ENCODE measurements at regions not wholly inside any gene's neighbourhood (a gene's known extent, or its start where the extent isn't known, plus 50 kb on each side); places are given as distances from the start of the nearest gene placed in this dataset.
A peak's percentile ranks its signal among the peaks of the same experiment; 100 is the strongest.

DNA sequence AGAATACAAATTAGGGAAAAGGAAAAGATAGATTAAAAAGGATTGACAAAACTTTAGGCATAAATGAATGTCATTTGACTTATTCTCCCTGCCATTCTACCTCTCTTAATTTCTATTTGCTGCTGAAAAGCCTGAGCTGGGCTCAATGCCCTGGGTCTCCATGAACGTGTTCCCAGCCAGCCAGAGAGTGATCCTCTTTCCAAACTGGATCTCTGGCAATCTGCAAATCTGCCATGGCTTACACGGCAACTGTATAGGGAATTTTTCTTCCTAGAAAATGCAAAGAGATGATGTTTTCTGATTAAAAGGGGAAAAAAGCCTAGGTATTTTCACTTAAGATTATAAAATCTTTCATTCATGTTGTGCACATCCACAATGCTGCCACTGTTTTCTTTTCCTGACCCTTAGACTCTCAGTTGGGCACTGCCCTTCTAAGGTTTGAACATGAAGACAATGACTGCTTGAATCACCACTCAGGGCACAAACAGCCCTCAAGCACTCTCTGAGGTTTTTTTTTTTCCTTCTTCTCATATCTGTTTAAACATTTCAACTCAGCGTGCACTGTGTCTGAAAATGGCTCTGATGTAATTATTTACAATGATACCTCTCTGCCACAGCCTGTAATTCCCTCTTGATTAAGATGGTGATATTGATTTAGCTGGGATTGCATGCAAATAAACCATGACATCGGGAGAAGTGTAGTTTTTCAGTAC lies 60.3 kb downstream of the DACT1 start:
- DNase-seq, result no peak

DNA sequence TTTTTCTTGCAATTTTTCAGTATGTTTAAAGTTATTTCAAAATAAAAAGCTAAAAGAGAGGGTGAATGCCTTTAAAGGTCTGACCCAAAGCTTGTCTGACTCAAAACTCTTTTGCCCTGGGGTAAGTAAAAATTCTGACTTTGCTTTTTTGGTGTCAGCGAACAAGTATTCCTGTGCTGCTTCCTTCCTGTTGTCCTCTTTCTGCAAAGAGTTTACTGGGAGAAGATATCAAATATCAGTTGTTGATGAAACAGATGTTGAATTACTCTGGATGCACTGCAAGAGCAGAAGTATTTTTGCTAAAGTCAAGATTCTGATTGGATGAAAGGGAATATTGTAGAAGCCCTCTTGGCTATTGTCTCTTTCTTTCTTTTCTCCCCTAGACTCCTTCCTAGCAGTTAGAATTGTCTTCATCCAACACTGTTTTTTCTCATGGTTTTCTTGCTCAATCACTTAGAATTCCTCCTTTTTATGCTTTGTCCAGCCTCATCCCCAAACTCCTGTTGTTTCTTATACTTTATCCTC lies 62.0 kb downstream of the DACT1 start:
- peak; percentile 7 for DNase-seq

DNA sequence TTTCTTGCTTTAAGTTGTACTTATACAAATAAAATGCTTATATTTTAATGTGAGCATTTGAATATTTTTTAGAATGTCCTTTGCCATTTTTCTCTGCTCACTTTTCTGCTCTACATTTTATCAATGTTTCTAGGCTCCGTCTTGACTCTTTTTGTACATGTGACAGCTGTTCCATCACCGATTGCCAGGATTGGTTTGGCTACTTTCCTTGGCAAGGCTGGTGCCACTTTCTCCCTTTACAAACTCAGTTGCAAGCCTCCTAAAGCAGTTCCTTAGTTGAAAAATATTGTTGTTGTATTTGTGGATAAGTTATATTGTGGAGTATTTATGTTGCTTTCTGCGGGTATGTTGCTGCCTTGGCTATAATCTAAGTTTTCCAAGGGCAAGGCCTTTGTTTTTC lies 63.4 kb downstream of the DACT1 start:
- DNase-seq, result no peak

DNA sequence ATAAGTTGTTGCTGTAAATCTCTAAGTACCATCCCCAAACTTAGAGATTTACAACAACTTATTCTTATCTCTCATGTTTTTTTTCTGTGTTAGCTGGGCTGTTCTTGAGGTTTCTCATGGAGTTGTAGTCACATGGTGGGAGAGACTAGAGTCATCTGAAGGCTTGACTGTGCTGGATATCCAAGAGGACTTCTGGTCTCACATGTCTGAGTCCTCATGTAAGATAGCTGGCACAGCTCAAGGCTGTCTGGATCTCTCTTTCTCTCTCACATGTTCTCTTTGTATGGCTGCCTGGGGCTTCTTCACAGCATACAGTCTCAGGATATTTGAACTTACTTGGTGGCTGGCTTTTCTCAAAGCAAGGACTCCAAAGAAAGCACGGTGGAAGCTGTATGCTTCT lies 63.8 kb downstream of the DACT1 start:
- no peak for DNase-seq

DNA sequence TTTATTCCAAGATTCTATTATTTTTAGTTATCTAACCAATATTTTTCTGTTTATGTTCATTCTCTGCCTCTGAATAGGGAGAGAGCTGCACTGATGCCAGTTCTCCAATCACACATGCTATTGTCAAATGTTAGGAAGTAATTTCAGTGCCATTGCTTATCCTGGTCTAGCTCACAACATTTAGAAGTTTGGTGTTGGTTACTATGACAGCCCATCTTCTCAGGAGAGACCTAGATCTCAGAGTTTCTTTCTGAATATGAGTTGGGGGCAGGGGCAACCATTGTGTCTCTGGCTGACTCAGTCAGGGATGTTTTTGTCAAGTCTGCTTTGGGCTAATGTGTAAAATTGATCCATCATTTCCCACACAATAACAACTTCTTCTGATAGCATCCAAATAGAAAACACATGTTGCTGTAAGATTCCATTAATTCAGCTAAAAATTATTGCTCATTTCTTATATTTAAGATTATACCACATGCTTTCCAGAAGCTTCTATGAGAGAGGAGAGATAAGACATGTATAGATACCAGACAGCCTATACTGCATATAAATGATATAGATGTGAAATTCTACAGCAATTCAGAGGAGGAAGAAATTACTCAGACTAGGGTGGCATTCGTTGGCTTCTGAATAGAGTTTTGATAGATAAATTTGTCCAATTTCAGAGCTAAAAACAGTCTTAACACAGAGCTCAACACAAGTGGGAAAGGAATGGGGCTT lies 64.8 kb downstream of the DACT1 start:
- no peak for DNase-seq

DNA sequence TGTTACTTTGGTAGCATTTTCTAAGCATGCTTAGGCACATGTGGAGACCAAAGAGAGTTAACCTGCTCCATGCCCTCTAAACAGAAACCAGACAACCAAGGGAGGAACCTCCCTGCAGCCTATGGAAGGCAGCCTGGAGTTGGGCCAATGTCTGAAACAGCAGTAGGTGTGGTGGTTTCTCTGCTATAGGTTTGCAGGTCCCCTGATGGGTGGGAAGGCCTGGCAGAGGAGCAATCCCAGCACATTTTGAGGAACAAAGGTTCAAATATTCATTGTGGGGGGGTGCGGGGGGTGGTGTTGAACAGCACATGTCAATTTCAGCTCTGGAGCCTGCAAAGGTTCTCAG lies 65.4 kb downstream of the DACT1 start:
- no peak for DNase-seq

DNA sequence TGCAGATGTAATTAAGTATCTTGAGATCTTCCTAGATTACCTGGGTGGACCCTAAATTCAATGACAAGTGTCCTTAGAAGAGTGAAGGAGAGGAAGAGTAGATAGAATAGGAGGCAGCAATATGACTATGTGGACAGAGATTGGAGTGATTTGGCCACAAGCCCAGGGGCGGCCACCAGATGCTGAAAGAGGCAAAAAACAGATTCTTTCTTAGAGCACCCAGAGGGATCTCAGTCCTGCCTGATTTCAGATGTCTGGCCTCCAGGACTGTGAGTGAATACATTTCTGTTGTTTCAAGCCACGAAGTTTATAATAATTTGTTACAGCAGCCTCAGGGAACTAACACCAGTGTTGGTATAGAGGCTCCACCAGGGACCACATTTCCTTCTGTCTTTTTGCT lies 67.3 kb downstream of the DACT1 start:
- DNase-seq, result no peak

DNA sequence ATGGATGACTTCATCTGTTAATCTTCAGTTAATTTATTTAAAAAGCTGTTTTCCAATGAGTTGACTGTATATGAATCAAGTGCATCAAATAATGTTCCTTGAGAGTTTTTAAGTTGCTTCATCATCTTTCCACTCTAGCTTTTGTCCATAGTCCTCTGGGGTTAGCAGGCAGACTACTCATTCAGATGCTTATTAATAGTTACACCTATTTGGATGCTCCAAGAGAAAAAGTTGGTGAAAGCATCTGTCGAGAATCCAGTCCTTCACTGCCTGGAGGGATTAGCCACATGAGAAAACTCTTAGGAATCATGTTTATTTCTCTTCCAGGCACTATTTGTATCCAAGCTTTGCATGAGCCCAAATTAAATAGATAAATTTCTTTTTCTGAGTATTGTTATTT lies 70.2 kb downstream of the DACT1 start:
- no peak for DNase-seq

DNA sequence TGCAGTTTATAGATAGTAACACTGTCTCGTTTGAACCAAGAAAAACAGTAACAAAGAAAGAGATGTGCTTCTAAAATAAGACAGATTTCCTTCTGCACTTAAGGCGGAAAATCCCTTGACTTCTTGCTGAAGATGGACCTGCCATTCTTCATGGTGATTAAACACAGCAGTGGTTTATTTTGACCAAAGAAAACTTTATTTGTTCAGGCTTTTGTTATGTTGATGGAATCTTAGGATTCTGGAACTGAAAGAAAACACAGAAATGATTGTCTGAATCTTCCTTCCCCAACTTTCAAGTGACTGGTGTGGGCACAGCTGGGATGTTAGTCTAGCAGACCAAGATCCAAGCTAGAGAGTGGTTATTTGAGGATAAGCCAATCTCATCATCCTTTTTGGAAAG lies 72.2 kb downstream of the DACT1 start:
- DNase-seq, result no peak

DNA sequence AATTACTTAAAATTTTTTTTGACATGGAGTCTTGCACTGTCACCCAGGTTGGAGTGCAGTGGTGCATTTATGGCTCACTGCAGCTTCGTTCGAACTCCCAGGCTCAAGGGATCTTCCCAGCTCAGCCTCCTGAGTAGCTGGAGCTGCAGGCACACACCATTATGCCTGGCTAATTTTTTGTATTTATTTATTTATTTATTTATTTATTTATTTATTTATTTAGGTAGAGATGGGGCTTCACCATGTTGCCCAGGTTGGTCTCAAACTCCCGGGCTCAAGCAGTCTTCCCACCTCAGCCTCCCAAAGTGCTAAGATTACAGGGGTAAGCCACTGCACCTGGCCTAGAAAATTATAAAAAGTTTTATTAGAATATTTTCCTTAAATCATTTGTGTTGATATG lies 73.6 kb downstream of the DACT1 start:
- DNase-seq, result no peak

DNA sequence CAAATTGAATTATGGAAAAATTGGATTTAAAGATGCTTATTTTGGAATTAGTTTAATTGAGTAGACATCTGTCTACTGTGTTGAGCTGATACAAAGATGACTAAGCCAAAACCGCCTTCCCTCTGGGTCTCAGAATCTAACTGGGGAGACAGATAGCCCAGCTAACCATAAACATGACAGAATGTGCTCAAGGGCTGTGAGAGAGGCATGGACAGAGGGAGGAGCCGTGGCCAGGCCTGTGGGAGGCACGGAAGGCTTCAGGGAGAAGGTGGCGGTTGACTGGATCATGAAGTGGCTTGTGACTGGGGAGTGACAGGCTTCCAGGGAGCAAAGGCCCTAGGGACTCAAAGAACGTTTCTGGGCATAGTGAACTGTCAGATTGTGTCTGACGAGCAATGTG lies 74.6 kb downstream of the DACT1 start:
- DNase-seq, result no peak

DNA sequence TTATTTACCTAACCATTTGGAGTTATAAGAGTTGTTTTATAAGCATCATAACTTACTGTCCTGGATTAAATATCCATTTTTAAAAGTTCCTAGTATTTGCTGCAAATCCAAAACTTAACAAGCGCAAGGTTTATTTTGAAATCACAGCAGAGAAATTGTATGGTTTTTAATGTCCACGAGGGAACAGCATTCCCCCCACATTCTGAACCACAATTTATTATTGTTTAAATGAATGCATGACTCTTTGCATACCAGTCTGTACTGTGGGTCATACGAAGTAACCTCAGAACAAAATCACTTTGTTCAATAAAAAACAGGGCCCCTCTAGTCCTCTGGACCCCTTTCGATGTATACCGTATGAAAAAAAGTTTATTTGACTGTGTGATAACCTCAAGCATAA lies 75.9 kb downstream of the DACT1 start:
- DNase-seq, result peak; percentile 30

DNA sequence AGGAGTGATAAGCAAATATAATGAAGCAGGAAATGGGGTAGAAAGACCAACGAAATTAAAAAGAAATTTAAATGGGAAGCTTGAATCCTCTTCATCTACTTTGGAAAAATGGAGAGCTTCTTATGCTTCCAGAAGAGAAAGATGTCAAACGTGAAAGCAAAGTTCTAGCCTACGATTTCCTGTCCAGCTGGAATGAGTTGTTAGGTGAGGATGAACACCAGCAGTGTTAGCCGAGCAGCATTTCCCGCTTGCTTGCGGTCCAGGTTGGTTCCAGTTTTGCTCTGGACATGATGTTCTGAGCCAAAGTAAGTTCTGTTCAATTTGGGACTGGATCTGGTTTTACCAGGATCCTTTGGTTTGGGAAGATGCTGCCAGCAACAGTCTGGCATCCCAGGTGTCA lies 78.9 kb downstream of the DACT1 start:
- DNase-seq, result no peak

DNA sequence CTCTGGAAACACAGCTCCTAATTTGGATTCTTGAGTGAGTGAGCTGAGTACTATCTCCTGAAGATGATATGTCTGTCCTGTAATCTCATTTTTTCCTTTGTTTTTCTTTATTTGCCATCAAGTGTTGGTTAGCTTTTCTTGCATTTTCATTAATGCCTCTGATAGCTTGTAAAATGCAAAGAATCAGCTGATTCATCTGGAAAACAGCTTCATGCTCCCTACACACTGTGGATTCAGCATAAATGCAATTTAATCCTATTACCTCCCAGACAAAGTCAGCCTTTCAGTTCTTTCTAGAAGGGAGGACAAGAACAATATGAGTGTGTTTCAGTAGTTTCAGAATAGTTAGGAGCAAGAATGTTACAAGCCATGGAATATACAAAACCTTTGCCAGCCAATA lies 79.4 kb downstream of the DACT1 start:
- DNase-seq, result no peak

DNA sequence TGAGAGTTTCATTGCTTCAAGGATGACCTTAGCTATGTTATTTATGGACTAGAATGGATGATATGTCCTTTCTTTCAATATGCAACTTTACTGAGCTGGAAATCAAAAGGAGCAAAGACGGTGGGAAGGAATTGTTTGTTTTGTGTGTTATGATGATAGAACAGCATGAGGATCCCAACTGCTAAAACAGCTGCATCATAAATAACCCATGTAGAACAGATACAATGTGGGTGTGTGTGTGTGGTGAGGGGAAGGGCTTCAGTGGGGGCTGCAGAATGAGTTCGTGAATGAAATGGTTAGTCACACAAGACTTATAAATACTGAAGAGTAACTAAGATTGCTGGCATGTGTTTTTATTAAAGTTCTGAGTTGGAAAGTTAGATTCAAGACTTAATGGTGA lies 80.1 kb downstream of the DACT1 start:
- DNase-seq, result peak; percentile 4

DNA sequence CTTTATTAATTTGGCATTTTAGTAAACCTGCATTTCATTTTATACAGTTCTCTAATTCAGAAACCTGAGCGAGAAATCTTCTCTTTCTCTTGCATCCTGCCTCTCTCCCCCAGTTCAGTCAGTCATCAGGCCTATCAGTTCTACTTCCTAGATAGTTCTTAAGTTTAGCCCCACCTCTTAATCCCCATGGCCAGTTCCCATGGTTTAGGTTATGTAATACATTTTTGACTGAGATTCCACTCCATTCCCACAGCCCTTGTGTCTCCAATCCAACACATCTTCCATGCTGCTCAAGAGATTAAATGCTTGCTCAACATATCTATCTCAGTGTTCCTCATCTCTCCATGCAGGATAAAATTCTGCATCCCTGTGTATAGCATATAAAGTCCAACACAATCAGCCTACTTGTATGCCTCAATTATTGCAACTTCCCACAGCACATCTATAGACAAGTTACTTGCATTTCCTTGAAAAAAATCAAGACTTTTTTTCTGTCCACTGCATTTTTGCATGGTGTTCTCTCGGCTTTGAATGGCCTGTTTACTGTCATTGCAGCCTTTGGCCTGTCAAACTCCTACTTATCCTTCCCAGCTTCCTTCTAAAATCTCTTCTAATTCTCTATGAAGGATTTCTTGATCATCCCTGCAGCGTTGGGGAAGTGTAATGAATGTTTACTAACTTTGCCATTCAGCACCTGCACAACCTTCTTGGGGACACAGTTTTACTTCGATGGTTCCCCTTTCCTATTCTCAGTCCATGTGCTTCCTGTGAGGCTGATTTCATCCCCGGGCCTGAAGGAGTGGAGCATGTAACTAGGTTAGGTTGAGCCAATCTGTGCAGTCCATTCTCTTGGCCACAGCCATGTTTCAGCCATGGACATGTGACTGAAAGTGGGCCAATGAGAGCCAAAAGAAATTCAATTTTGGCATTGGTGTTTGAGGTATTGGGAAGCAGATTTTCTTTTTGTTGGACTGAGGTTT lies 80.8 kb downstream of the DACT1 start:
- no peak for DNase-seq

DNA sequence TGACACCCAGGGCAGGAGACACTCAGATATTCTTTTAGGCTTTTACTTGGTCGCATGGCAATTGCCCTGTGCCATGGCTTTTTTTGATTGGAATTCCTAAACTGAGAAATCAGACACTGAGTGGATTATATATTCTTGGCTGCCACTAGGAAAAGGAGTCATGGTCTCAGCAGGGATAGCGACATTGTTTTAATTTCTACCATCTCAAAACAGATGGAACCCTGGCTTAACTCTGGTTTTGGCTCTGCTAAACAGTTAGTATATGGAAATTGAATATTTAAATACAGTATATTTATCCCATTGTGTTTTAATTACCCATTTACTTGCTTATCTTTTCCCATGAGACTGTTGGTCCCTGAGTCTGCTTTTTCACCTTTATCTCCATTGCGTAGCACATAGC lies 84.0 kb downstream of the DACT1 start:
- no peak for DNase-seq

DNA sequence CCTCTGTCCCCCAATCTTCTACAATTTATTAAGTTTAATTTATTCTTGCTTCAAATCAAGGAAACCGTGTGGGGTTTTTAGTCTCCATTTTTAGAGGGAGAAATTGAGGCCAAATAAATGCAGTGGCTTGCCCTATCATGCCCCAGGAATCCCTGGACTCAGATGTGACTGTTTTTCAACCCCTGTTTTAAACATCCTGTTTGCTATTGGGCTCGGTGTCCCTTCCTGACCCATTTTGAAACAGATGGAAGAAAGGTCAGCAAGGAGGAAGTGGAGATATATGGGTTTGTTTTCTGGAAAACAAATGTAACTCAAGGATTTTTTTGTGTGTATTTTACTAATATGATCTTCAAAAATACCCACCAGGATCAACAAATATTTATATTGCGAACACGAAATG lies 84.7 kb downstream of the DACT1 start:
- peak; percentile 79 for DNase-seq

DNA sequence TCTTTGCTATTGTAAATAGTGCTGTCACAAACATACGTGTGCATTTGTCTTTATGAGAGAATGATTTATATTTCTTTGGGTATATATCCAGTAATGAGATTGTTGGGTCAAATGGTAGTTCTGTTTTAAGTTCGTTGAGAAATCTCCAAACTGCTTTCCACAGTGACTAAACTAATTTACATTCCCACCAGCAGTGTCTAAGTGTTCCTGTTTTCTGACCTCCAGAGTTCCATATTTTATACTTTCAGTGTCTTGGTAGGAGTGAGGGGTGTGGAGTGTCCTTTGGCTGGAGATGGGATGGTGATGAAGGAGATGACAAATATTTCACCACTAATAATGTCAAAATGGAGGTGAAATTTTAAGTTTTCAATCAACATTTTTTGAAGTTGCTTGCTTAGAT lies 86.4 kb downstream of the DACT1 start:
- DNase-seq, result no peak

DNA sequence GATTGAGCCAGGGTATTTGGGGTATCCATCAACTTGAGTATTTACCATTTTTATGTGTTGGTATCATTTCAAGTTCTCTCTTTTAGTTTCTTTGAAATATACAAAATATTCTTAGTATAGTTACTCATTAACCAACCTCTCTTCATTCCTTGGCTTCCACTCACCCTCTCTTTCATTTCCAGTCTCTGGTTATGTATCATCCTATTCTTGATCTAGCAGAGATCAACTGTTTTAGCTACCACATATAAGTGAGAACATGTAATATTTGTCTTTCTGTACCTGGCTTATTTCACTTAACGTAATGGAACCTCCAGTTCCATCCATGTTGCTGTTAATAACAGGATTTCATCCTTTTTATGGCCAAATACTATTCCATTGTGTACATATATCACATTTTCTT lies 86.9 kb downstream of the DACT1 start:
- DNase-seq, result no peak

DNA sequence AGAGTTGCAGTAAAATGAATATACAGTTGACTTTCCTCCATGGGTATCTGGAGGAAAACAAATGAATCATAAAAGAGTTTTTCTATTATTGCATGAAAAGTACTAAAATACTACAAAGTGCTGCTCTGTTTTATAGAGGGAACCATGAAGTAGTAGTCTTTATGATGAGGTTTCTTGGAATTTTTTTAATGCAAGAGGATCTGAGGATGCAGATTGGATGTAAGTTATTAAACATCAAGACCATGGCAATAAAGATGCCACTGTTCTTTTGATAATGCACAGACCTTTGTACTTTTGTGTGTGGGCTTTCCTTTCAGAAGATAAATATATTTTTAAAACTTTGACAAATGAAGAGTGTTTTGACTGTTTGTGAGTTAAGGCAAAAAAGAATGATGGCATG lies 87.5 kb downstream of the DACT1 start:
- DNase-seq, result no peak

DNA sequence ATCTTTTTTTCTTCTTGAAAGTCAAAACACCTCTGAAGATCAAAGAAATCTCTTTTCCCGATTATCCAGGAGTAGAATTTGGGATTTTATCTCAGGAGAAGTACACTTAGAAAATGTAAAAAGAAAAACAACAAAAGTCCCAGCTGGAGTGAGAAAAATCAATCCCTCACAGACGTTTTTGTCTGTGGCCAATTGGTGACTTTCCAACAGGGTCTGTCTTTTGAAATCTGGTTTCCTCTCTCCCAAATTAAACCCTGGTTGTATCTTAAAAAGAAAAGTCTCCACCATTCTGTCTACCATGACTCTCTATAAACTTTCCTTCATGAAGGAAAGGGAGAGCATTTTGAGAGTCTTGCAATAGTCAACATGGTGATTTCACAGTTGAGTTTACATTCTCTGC lies 88.1 kb downstream of the DACT1 start:
- no peak for DNase-seq

DNA sequence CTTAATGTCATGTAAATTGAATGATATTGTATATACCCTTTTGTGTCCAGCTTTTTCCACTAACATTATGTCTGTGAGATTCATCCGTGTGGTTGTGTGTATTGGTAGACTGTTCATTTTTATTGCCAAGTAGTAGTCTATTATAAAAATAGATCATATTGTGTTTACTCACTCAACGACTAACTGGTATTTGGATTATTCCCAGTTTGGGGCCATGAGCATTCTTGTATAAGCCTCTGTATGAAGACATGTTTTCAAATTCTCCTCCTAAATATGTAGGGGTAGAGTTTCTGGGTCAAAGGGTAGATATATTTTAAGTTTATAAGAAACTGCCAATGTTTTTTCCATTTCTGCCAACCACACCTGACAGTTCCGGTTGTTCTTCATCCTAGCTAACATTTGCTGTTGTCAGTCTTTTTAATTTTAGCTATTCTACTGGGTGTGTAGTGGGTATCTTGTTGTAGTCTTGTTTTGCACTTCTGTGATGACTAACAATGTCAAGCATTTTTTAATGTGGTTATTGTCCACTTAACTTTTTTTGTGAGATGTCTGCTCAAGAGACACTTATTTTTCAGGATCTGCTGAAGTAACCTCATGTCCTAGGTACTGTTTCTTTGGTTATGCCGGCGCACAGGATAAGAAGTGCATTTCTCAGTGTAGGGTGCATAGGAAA lies 93.2 kb downstream of the DACT1 start:
- DNase-seq, result peak; percentile 58

Measured in HCEC 1CT (cell line).